K562 (cell line): ENCODE measurements at regions not wholly inside any gene's neighbourhood (a gene's known extent, or its start where the extent isn't known, plus 50 kb on each side); places are given as distances from the start of the nearest gene placed in this dataset.

Experiments used
- ATAC-seq: fragments of 200-7000 bp; cut with Tn5 transposase; 3 replicates; pipeline ENCODE4 v1.9.1; 2020; ENCODE audit warnings: moderate library complexity
- BruUV-seq: library from RNA; stranded (reverse); fragments of 400-500 nt; replicated peaks from 2 replicates; lab custom pipeline; 2021; lab: Mats Ljungman, UMichigan
- CTCF ChIA-PET: fragments of 300-600 bp; formaldehyde crosslinking; extraction: SDS; loops from one replicate; lab custom pipeline; 2021; ENCODE audit warnings: low intra/inter-chr PET ratio; lab: Yijun Ruan, JAX
- POLR2A ChIA-PET: fragments of 300-600, 350-650 bp; sonication (Branson Sonifier 250); formaldehyde crosslinking; extraction: SDS; loops from one replicate; lab custom pipeline; 2021; ENCODE audit warnings: antibody characterized with exemption, inconsistent platforms; lab: Yijun Ruan, JAX
- DNase-seq, 4 experiments: peaks; one replicate each; pipeline versions ENCODE4 v3.0.0 to v3.0.0-alpha.2; 2011 to 2018; ENCODE audit warnings: low spot score in 3 of 4, mixed read lengths in 3 of 4; ENCODE audit errors: extremely low read depth in 1 of 4
- FAIRE-seq: peaks from 2 replicates; lab custom pipeline; 2011; peaks lifted over from hg19 to GRCh38; lab: Jason Lieb, UNC
- H2AFZ ChIP-seq: 2 replicates; pipeline ENCODE4 v1.6.0; 2011; ENCODE audit warnings: low read depth, low read length, control low read depth, inconsistent platforms
- H3K27ac ChIP-seq: fragments of 200-600 bp; 3 replicates; pipeline ENCODE4 v1.8.0; 2011; ENCODE audit warnings: low read depth, mild to moderate bottlenecking, control low read depth, inconsistent platforms, low read length, moderate library complexity, mixed read lengths; ENCODE audit errors: extremely low read depth
- H3K27me3 ChIP-seq, 2 experiments: fragments of 300-600 bp in 1 of 2; 2 replicates in 1 of 2; 3 replicates in 1 of 2; pipeline versions ENCODE4 v1.6.0 to v1.8.0; 2011; ENCODE audit warnings: inconsistent platforms in 2 of 2, low read length in 2 of 2, mild to moderate bottlenecking in 1 of 2, mixed read lengths in 1 of 2, moderate library complexity in 1 of 2; ENCODE audit not compliant: control insufficient read depth in 2 of 2, insufficient read depth in 2 of 2
- H3K36me3 ChIP-seq: fragments of 300-600 bp; 3 replicates; pipeline ENCODE4 v1.8.0; 2011; ENCODE audit warnings: mild to moderate bottlenecking, low read length, inconsistent platforms; ENCODE audit not compliant: control insufficient read depth, insufficient read depth
- H3K4me1 ChIP-seq, 2 experiments: fragments of 200-600 bp in 1 of 2; replicated peaks in 1 of 2; 2 replicates in 1 of 2; 3 replicates in 1 of 2; pipeline versions ENCODE4 v1.5.1 to v1.8.0; 2011; ENCODE audit warnings: inconsistent platforms in 2 of 2, low read length in 2 of 2, mild to moderate bottlenecking in 1 of 2, mixed read lengths in 1 of 2, moderate library complexity in 1 of 2; ENCODE audit not compliant: control insufficient read depth in 2 of 2, insufficient read depth in 2 of 2
- H3K4me2 ChIP-seq: 2 replicates; pipeline ENCODE4 v1.6.1; 2011; ENCODE audit warnings: low read length, control low read depth, inconsistent platforms, mixed read lengths; ENCODE audit not compliant: insufficient read depth
- H3K4me3 ChIP-seq: fragments of 200-600 bp; sonication (generic), shearing (Covaris generic); 2 replicates; pipeline ENCODE4 v1.5.1; 2016; ENCODE audit warnings: control low read depth, inconsistent platforms
- H3K79me2 ChIP-seq: fragments of 200-600 bp; 3 replicates; pipeline ENCODE4 v1.8.0; 2011; ENCODE audit warnings: low read length, inconsistent platforms; ENCODE audit not compliant: control insufficient read depth, insufficient read depth
- H3K9ac ChIP-seq, 2 experiments: 2 replicates each; pipeline versions ENCODE4 v1.6.0 to v1.6.1; 2011; ENCODE audit warnings: low read depth in 2 of 2, low read length in 2 of 2, control low read depth in 1 of 2, inconsistent platforms in 1 of 2, mild to moderate bottlenecking in 1 of 2, mixed read lengths in 1 of 2; ENCODE audit not compliant: insufficient read depth in 1 of 2
- H3K9me1 ChIP-seq: one replicate; pipeline ENCODE4 v1.6.0; 2011; ENCODE audit warnings: inconsistent platforms, mild to moderate bottlenecking, low read length, moderate library complexity; ENCODE audit not compliant: control insufficient read depth, insufficient read depth
- H3K9me3 ChIP-seq: replicated peaks from 2 replicates; pipeline ENCODE4 v1.5.1; 2011; ENCODE audit warnings: low read depth, low read length, inconsistent platforms; ENCODE audit not compliant: control insufficient read depth, insufficient read depth
- H4K20me1 ChIP-seq: replicated peaks from 2 replicates; pipeline ENCODE4 v1.6.1; 2011; ENCODE audit warnings: low read length, inconsistent platforms, mixed read lengths; ENCODE audit not compliant: control insufficient read depth, insufficient read depth
- BHLHE40 ChIP-seq: IDR thresholded peaks from 2 replicates; pipeline ENCODE4 v1.6.1; 2011; ENCODE audit warnings: low read length, improper control_type of control experiment
- FOS ChIP-seq: IDR thresholded peaks from 3 replicates; pipeline ENCODE4 v1.6.1; 2011; ENCODE audit not compliant: insufficient read length; ENCODE audit errors: extremely low read depth
- KDM1A ChIP-seq, 2 experiments: fragments of 450-650 bp; IDR thresholded peaks; 2 replicates each; pipeline ENCODE4 v1.6.1; 2016; ENCODE audit warnings: mild to moderate bottlenecking in 2 of 2
- MCM7 ChIP-seq, 2 experiments: fragments of 450-650 bp; IDR thresholded peaks; 2 replicates each; pipeline ENCODE4 v1.6.1; 2016 to 2018
- NFIC ChIP-seq: fragments of 450-650 bp; IDR thresholded peaks from 2 replicates; pipeline ENCODE4 v1.6.1; 2017; ENCODE audit warnings: mild to moderate bottlenecking, inconsistent platforms
- PATZ1 ChIP-seq: fragments of 250-450 bp; sonication (Bioruptor Pico); IDR thresholded peaks from 2 replicates; pipeline ENCODE4 v1.5.0; 2020; ENCODE audit warnings: mild to moderate bottlenecking, borderline replicate concordance
- PHB2 ChIP-seq: fragments of 450-650 bp; IDR thresholded peaks from 2 replicates; pipeline ENCODE4 v1.6.1; 2017; ENCODE audit warnings: low read depth
- PHTF2 ChIP-seq: fragments of 250-450 bp; sonication (Bioruptor Pico); IDR thresholded peaks from 2 replicates; pipeline ENCODE4 v1.5.0; 2021; ENCODE audit warnings: mild to moderate bottlenecking
- PKNOX1 ChIP-seq: fragments of 450-650 bp; IDR thresholded peaks from 2 replicates; pipeline ENCODE4 v1.6.1; 2016
- RAD51 ChIP-seq: fragments of 450-650 bp; IDR thresholded peaks from 2 replicates; pipeline ENCODE4 v1.7.1; 2016; ENCODE audit warnings: low read depth, mild to moderate bottlenecking, borderline replicate concordance
- RBM15 ChIP-seq: fragments of 200-400 bp; formaldehyde crosslinking; IDR thresholded peaks from 2 replicates; pipeline ENCODE4 v1.6.1; 2018; ENCODE audit warnings: mild to moderate bottlenecking, low read length, moderate library complexity; ENCODE audit not compliant: insufficient read depth
- SMC3 ChIP-seq: conservative IDR thresholded peaks from 2 replicates; pipeline ENCODE4 v1.6.1; 2011; ENCODE audit warnings: low read depth, low read length, improper control_type of control experiment; ENCODE audit not compliant: insufficient read depth
- ZBTB8A ChIP-seq: fragments of 450-650 bp; IDR thresholded peaks from 2 replicates; pipeline ENCODE4 v1.6.1; 2018; ENCODE audit warnings: mild to moderate bottlenecking, moderate library complexity; ENCODE audit not compliant: partially characterized antibody
- ZNF197 ChIP-seq: fragments of 200-800 bp; sonication (Bioruptor generic); IDR thresholded peaks from 2 replicates; pipeline ENCODE4 v1.6.1; 2016; ENCODE audit warnings: low read depth, missing genetic modification characterization, missing compliant biosample characterization
- ZNF324 ChIP-seq: fragments of 250-450 bp; sonication (Bioruptor Pico); IDR thresholded peaks from 2 replicates; pipeline ENCODE4 v1.4.0; 2020; ENCODE audit warnings: mild to moderate bottlenecking
- ZNF707 ChIP-seq: fragments of 250-450 bp; sonication (Bioruptor Pico); conservative IDR thresholded peaks from 2 replicates; pipeline ENCODE4 v1.8.0; 2022; ENCODE audit warnings: inconsistent platforms, mild to moderate bottlenecking, moderate library complexity
- whole genome bisulfite sequencing: fragments of 100-300 bp; shearing (Covaris generic); methylation state at CpG from one replicate; pipeline ENCODE4 v1.1.6; 2016; ENCODE audit warnings: low coverage, mixed read lengths; ENCODE audit not compliant: insufficient coverage; ENCODE audit errors: missing lambda C conversion rate; 5-methylcytosine and 5-hydroxymethylcytosine counted together
- in situ Hi-C: fragments of 300-500 bp; cut with MboI; formaldehyde crosslinking; loops from 4 replicates; pipeline ENCODE4 v1.15.0; 2018; ENCODE audit warnings: inconsistent platforms, mixed read lengths
- intact Hi-C: fragments of 100-400 bp; cut with micrococcal nuclease; formaldehyde crosslinking; loops from 2 replicates; pipeline ENCODE4 v1.14.2; 2022

GRCh38 chr7:41811941-41812340, 109.1 kb upstream of the INHBA start:
- FAIRE-seq (no peak), DNase-seq (no peak), ATAC-seq (no peak)
- Histone ChIP-seq H3K27me3 (no peaks in the 10 kb centered on the region), H3K79me2 (no peaks in the 10 kb centered on the region), H3K4me1 (no peaks in the 10 kb centered on the region), H3K9me1 (no peaks in the 10 kb centered on the region), H3K9ac (no peak overlapping the region), H3K9me3 (no peaks in the 10 kb centered on the region), H3K4me2 (no peak overlapping the region), H4K20me1 (no peaks in the 10 kb centered on the region), H3K4me3 (no peak overlapping the region), H3K36me3 (no peaks in the 10 kb centered on the region), H3K27ac (no peak overlapping the region), H2AFZ (no peak overlapping the region)
- in situ Hi-C loops: no loop called here
- TF ChIP-seq PKNOX1 (no peak), BHLHE40 (no peak), ZNF324 (no peak)
- no TSS peak for BruUV-seq
- intact Hi-C loops: no loop called here
- ChIA-PET CTCF (no interaction called here), POLR2A (no interaction called here)

GRCh38 chr7:41809940-41810576, 107.2 kb upstream of the INHBA start:
- BruUV-seq: no TSS peak
- intact Hi-C loops: no loop called here
- WGBS: 2% methylated on average over 11 of the region's 13 CpGs
- H3K27me3 ChIP-seq: no peaks in the 10 kb centered on the region
- H3K4me3 ChIP-seq: no peak overlapping the region
- no peaks in the 10 kb centered on the region for H3K9me1 ChIP-seq
- ChIA-PET POLR2A (interaction anchor here (0.6 kb wide), 1 partner anchor 1544 kb away, joined by 3 read pairs; no protein-coding TSS in a partner anchor), CTCF (no interaction called here)
- H3K27ac ChIP-seq: no peak overlapping the region
- no peak for DNase-seq
- ATAC-seq: no peak
- H4K20me1 ChIP-seq: no peaks in the 10 kb centered on the region
- in situ Hi-C loops: no loop called here
- H3K4me1 ChIP-seq: no peaks in the 10 kb centered on the region
- no peak for FAIRE-seq
- no peaks in the 10 kb centered on the region for H3K79me2 ChIP-seq
- H3K9ac ChIP-seq: no peak overlapping the region
- H3K4me2 ChIP-seq: no peak overlapping the region
- H2AFZ ChIP-seq: no peak overlapping the region
- H3K9me3 ChIP-seq: no peaks in the 10 kb centered on the region
- no peaks in the 10 kb centered on the region for H3K36me3 ChIP-seq
- TF ChIP-seq PHB2 (no peak), PHTF2 (CRISPR knock-in tag) (no peak), ZNF707 (no peak), SMC3 (no peak), FOS (no peak), PATZ1 (no peak), ZNF197 (CRISPR knock-in tag) (no peak), MCM7 (IDR thresholded peaks at IDR 0.05) (no peak), RAD51 (no peak), ZBTB8A (no peak), KDM1A (IDR thresholded peaks at IDR 0.05) (no peak), RBM15 (no peak), NFIC (no peak)
